Hepatocyte (in vitro differentiated cells): ENCODE measurements at regions not wholly inside any gene's neighbourhood (a gene's known extent, or its start where the extent isn't known, plus 50 kb on each side); places are given as distances from the start of the nearest gene placed in this dataset.

Experiments used
- DNase-seq: peaks from one replicate; pipeline ENCODE4 v3.0.0-alpha.2; 2016; ENCODE audit warnings: low spot score
- H2AFZ ChIP-seq: fragments of 200-600 bp; sonication (generic); 2 replicates; pipeline ENCODE4 v1.6.0; 2016; ENCODE audit warnings: antibody characterized with exemption, mild to moderate bottlenecking
- H3K27ac ChIP-seq: fragments of 200-600 bp; sonication (generic); 2 replicates; pipeline ENCODE4 v1.5.1; 2016; ENCODE audit warnings: mild to moderate bottlenecking
- H3K27me3 ChIP-seq: fragments of 200-600 bp; sonication (generic); 2 replicates; pipeline ENCODE4 v1.6.1; 2016
- H3K36me3 ChIP-seq: fragments of 200-600 bp; sonication (generic); replicated peaks from 2 replicates; pipeline ENCODE4 v1.5.1; 2016; ENCODE audit warnings: low read depth; ENCODE audit not compliant: insufficient read depth
- H3K4me1 ChIP-seq: fragments of 200-600 bp; sonication (generic); 2 replicates; pipeline ENCODE4 v1.5.1; 2016; ENCODE audit warnings: mild to moderate bottlenecking, moderate library complexity; ENCODE audit not compliant: insufficient read depth
- H3K4me2 ChIP-seq: fragments of 200-600 bp; sonication (generic); 2 replicates; pipeline ENCODE4 v1.6.0; 2016
- H3K4me3 ChIP-seq: fragments of 200-600 bp; sonication (generic); 2 replicates; pipeline ENCODE4 v1.5.1; 2016; ENCODE audit warnings: mild to moderate bottlenecking
- H3K79me2 ChIP-seq: fragments of 200-600 bp; sonication (generic); 2 replicates; pipeline ENCODE4 v1.6.0; 2017; ENCODE audit warnings: mild to moderate bottlenecking
- H3K9me2 ChIP-seq: fragments of 200-600 bp; sonication (generic); replicated peaks from 2 replicates; pipeline ENCODE4 v1.6.0; 2017; ENCODE audit warnings: mild to moderate bottlenecking; ENCODE audit not compliant: insufficient read depth
- H3K9me3 ChIP-seq: fragments of 200-600 bp; sonication (generic); 2 replicates; pipeline ENCODE4 v1.5.1; 2016; ENCODE audit warnings: low read depth, mild to moderate bottlenecking
- H4K20me1 ChIP-seq: fragments of 200-600 bp; sonication (generic); 2 replicates; pipeline ENCODE4 v1.6.0; 2016; ENCODE audit warnings: mild to moderate bottlenecking; ENCODE audit not compliant: insufficient read depth, poor library complexity, severe bottlenecking
- EZH2 ChIP-seq: fragments of 200-600 bp; sonication (generic); IDR thresholded peaks from 2 replicates; pipeline ENCODE4 v1.6.1; 2016; ENCODE audit warnings: antibody characterized with exemption, mild to moderate bottlenecking, borderline replicate concordance
- EZH2phosphoT487 ChIP-seq: fragments of 200-600 bp; sonication (generic); IDR thresholded peaks from one replicate; pipeline ENCODE4 v1.6.1; 2018; ENCODE audit warnings: antibody characterized with exemption, mild to moderate bottlenecking, low read depth, moderate library complexity; ENCODE audit not compliant: unreplicated experiment, severe bottlenecking
- WGBS: methylation state at CpG from one replicate; pipeline ENCODE4 v1.1.6; 2016; ENCODE audit warnings: low lambda C conversion rate; ENCODE audit errors: missing lambda C conversion rate; 5-methylcytosine and 5-hydroxymethylcytosine counted together
- TF ChIP-seq, protein P1 (sequence below): fragments of 200-600 bp; sonication (generic); IDR thresholded peaks from 2 replicates; pipeline ENCODE4 v1.5.1; 2016; ENCODE audit warnings: antibody characterized with exemption, mild to moderate bottlenecking; ENCODE audit not compliant: poor library complexity

- Histone ChIP-seq H2AFZ (no peak overlapping the region), H3K27ac (no peak overlapping the region), H3K36me3 (no peaks in the 10 kb centered on the region), H3K9me3 (no peaks in the 10 kb centered on the region), H3K4me3 (no peak overlapping the region), H3K27me3 (no peaks in the 10 kb centered on the region), H3K9me2 (no peaks in the 10 kb centered on the region), H4K20me1 (no peaks in the 10 kb centered on the region), H3K4me1 (no peaks in the 10 kb centered on the region), H3K79me2 (no peaks in the 10 kb centered on the region), H3K4me2 (no peak overlapping the region)
- DNase-seq, result no peak
- 71% methylated on average over 19 of the region's 19 CpGs for WGBS
- TF ChIP-seq, protein P1, sequence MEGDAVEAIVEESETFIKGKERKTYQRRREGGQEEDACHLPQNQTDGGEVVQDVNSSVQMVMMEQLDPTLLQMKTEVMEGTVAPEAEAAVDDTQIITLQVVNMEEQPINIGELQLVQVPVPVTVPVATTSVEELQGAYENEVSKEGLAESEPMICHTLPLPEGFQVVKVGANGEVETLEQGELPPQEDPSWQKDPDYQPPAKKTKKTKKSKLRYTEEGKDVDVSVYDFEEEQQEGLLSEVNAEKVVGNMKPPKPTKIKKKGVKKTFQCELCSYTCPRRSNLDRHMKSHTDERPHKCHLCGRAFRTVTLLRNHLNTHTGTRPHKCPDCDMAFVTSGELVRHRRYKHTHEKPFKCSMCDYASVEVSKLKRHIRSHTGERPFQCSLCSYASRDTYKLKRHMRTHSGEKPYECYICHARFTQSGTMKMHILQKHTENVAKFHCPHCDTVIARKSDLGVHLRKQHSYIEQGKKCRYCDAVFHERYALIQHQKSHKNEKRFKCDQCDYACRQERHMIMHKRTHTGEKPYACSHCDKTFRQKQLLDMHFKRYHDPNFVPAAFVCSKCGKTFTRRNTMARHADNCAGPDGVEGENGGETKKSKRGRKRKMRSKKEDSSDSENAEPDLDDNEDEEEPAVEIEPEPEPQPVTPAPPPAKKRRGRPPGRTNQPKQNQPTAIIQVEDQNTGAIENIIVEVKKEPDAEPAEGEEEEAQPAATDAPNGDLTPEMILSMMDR, result no peak
- no peak for TF ChIP-seq EZH2
- no peak for TF ChIP-seq EZH2phosphoT487
Observed at GRCh38 chr1:38123356-38124135, 77.0 kb upstream of the POU3F1 start.

DNA sequence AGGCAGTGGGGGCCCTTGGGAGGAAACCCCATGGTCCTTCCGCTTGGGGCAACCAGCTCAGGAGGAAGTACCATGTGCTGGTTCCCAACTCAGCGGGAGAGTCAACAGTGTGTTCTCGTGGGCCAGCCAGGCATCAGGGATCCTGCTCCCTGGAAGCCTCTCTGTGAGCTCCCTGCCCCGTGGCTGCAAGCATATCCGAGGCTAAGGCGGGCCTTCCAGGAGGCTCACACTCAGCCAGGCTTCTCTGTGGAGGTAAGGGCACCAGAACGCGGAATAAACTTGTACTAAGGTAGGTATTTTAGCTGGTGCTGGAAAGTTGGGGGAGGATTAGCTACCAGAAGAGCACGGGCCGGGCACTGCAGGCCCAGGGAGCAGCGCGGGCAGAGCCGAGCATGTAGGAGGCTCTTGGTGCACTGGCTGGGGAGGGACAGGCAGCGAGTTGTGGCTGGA is 74.7 kb upstream of the POU3F1 start:
- no peak for DNase-seq
- Histone ChIP-seq H3K79me2 (no peaks in the 10 kb centered on the region), H3K4me3 (no peak overlapping the region), H3K36me3 (no peaks in the 10 kb centered on the region), H3K27me3 (no peaks in the 10 kb centered on the region), H3K9me3 (no peaks in the 10 kb centered on the region), H3K9me2 (no peaks in the 10 kb centered on the region), H3K27ac (no peak overlapping the region), H3K4me2 (no peak overlapping the region), H3K4me1 (no peaks in the 10 kb centered on the region), H2AFZ (no peak overlapping the region), H4K20me1 (no peaks in the 10 kb centered on the region)
- 86% methylated on average over 14 of the region's 14 CpGs for WGBS
- TF ChIP-seq EZH2phosphoT487 (no peak), EZH2 (no peak)
- TF ChIP-seq, protein P1, result no peak

DNA sequence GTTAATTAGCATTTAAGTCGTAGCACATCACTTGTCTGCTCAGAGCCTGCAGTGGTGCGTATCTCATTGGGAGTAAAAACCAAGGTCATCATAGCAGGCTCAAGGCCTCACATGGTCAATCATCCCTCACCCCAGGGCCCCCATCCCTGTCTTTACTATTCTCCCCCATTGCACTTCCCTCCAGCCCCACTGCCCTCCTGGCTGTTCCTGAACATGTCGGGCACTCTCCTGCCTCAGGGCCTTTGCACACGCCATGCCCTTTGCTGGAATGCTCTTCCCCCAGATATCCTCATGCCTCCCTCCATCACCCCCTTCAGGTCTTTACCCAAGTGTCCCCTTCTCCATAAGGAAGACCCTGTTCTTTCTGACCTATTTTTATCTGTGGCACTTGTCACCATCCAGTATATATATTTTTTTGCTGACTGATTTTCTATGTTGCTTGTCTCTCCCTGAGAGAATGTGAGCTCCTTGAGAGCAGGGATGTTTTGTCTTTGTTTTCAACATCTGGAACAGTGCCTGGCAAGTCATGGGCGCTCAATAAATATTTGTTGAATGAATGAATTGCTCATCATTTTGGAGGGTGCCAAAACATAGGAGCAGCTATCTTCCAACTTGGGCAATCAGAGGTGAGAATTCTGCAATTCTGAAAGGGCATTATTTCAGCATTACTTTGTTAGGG is 74.1 kb upstream of the POU3F1 start:
- H4K20me1 ChIP-seq, result no peaks in the 10 kb centered on the region
- no peak for DNase-seq
- no peaks in the 10 kb centered on the region for H3K9me3 ChIP-seq
- no peaks in the 10 kb centered on the region for H3K4me1 ChIP-seq
- H3K27ac ChIP-seq, result no peak overlapping the region
- no peaks in the 10 kb centered on the region for H3K27me3 ChIP-seq
- H3K79me2 ChIP-seq, result no peaks in the 10 kb centered on the region
- H3K9me2 ChIP-seq, result no peaks in the 10 kb centered on the region
- no peak overlapping the region for H2AFZ ChIP-seq
- WGBS, result 88% methylated on average over 5 of the region's 5 CpGs
- H3K36me3 ChIP-seq, result no peaks in the 10 kb centered on the region
- TF ChIP-seq EZH2 (no peak), EZH2phosphoT487 (no peak)
- TF ChIP-seq, protein P1, result no peak
- no peak overlapping the region for H3K4me2 ChIP-seq
- H3K4me3 ChIP-seq, result no peak overlapping the region
